ENCODE measurements at regions not wholly inside any gene's neighbourhood (a gene's known extent, or its start where the extent isn't known, plus 50 kb on each side); places are given as distances from the start of the nearest gene placed in this dataset.

DNA sequence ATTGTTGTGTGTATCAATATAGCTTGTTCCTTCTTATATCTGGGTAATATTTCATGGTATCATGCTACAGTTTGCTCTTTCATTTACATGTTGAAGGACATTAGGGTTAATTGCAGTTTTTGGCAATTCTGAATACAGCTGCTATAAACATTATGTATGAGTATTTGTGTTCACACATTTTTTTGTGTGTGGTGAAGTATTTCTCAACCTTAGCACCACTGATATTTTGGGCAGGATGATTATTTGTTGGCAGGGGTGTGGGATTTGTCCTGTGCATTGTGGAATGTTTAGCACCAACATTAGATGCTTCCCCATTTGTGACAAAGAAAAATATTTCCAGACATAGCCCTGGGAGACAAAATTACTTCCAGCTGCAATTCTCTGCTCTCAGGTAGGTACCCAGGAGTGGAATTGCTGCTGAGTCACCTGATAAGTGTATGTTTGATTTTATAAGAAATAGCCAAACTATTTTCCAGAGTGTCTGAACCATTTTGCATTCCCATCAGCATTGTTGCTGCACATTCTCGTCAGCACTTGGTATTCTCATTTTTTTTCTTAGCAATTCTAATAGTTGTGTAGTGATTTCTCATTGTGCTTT lies 128.2 kb downstream of the SNX19 start:
- TF ChIP-seq, protein P1, sequence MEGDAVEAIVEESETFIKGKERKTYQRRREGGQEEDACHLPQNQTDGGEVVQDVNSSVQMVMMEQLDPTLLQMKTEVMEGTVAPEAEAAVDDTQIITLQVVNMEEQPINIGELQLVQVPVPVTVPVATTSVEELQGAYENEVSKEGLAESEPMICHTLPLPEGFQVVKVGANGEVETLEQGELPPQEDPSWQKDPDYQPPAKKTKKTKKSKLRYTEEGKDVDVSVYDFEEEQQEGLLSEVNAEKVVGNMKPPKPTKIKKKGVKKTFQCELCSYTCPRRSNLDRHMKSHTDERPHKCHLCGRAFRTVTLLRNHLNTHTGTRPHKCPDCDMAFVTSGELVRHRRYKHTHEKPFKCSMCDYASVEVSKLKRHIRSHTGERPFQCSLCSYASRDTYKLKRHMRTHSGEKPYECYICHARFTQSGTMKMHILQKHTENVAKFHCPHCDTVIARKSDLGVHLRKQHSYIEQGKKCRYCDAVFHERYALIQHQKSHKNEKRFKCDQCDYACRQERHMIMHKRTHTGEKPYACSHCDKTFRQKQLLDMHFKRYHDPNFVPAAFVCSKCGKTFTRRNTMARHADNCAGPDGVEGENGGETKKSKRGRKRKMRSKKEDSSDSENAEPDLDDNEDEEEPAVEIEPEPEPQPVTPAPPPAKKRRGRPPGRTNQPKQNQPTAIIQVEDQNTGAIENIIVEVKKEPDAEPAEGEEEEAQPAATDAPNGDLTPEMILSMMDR (IDR thresholded peaks at IDR 0.05 in 4 of 5, conservative IDR thresholded peaks at IDR 0.05 in 1 of 5), result no peak
- TF ChIP-seq POLR2A (IDR thresholded peaks at IDR 0.05), result no peak

Measured in gastrocnemius medialis (tissue), 4 donors.